ENCODE measurements at regions not wholly inside any gene's neighbourhood (a gene's known extent, or its start where the extent isn't known, plus 50 kb on each side); places are given as distances from the start of the nearest gene placed in this dataset.
"Not testable (repeated sequence)": the region's sequence is repeated elsewhere in the genome, so short reads cannot be mapped to it uniquely, and the experiment has no call there.

DNA sequence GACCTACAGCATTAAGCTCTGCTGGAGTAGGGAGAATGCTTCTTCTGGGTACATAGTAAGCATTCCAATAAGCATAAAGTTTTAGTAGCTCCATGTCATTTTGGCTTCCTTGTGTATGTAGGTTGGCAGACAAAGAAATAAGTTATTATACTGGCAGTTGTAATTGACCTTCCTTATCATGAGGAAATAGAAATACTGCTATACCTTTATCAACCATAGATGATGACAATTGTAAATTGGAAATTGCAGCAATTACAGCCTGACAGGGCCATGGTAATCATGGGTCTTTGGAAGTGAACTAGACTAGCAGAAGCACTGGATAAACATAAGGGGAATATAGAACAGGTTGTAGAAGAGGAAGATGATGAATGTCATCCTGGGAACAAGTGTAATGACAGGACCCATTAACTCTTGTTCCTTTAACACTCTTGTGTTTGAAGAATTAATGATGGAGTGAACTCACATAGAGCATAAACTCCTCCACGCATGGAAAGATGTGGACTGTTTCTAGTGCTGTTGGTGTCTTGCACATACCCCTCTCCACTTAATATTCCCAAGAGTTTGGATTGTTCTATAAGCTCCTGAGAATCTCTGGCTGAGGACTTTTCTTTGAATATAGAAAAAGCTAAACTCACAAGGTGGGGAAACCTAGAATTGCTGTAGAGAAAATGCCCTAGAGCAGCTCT, 137.5 kb downstream of the OR4F15 start:
- TF ChIP-seq, protein P1, sequence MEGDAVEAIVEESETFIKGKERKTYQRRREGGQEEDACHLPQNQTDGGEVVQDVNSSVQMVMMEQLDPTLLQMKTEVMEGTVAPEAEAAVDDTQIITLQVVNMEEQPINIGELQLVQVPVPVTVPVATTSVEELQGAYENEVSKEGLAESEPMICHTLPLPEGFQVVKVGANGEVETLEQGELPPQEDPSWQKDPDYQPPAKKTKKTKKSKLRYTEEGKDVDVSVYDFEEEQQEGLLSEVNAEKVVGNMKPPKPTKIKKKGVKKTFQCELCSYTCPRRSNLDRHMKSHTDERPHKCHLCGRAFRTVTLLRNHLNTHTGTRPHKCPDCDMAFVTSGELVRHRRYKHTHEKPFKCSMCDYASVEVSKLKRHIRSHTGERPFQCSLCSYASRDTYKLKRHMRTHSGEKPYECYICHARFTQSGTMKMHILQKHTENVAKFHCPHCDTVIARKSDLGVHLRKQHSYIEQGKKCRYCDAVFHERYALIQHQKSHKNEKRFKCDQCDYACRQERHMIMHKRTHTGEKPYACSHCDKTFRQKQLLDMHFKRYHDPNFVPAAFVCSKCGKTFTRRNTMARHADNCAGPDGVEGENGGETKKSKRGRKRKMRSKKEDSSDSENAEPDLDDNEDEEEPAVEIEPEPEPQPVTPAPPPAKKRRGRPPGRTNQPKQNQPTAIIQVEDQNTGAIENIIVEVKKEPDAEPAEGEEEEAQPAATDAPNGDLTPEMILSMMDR (IDR thresholded peaks at IDR 0.05) = not testable (repeated sequence)
- TF ChIP-seq POLR2AphosphoS5, POLR2A, EP300 (IDR thresholded peaks at IDR 0.05): not testable (repeated sequence)
